ENCODE measurements at regions not wholly inside any gene's neighbourhood (a gene's known extent, or its start where the extent isn't known, plus 50 kb on each side); places are given as distances from the start of the nearest gene placed in this dataset.
"Not testable (repeated sequence)": the region's sequence is repeated elsewhere in the genome, so short reads cannot be mapped to it uniquely, and the experiment has no call there.

GRCh38 chr2:14831458-14831857, 198.9 kb downstream of the LRATD1 start:
- DNase-seq = no peak

GRCh38 chr2:14843507-14844204, 211.1 kb downstream of the LRATD1 start:
- no peak for DNase-seq

- DNase-seq = no peak
These were observed 223.2 kb downstream of the LRATD1 start for GRCh38 chr2:14855751-14856150.

GRCh38 chr2:14861181-14861580, 228.7 kb downstream of the LRATD1 start:
- no peak for DNase-seq

GRCh38 chr2:14866736-14867352, 234.3 kb downstream of the LRATD1 start:
- DNase-seq = no peak

GRCh38 chr2:14867853-14868252, 235.3 kb downstream of the LRATD1 start:
- DNase-seq = no peak

GRCh38 chr2:14872779-14873325, 240.3 kb downstream of the LRATD1 start:
- no peak for DNase-seq

GRCh38 chr2:14881651-14882327, 249.3 kb downstream of the LRATD1 start:
- no peak for DNase-seq

GRCh38 chr2:14884651-14885050, 252.1 kb downstream of the LRATD1 start:
- DNase-seq = no peak

GRCh38 chr2:14891546-14891945, 259.0 kb downstream of the LRATD1 start:
- no peak for DNase-seq

- DNase-seq = no peak
These were observed 264.0 kb downstream of the LRATD1 start for GRCh38 chr2:14896330-14897030.

- DNase-seq = no peak
These were observed 267.3 kb downstream of the LRATD1 start for GRCh38 chr2:14899621-14900414.

GRCh38 chr2:14901737-14902136, 269.2 kb downstream of the LRATD1 start:
- no peak for DNase-seq

GRCh38 chr2:14902953-14903352, 270.4 kb downstream of the LRATD1 start:
- DNase-seq = no peak

GRCh38 chr2:14903709-14904374, 271.3 kb downstream of the LRATD1 start:
- DNase-seq = peak; percentile 6

GRCh38 chr2:14904378-14904777, 271.9 kb downstream of the LRATD1 start:
- DNase-seq = not testable (repeated sequence)

- DNase-seq = no peak
These were observed 273.1 kb downstream of the LRATD1 start for GRCh38 chr2:14905571-14905970.

- no peak for DNase-seq
These were observed 274.6 kb downstream of the LRATD1 start for GRCh38 chr2:14907014-14907612.

GRCh38 chr2:14909795-14910194, 277.3 kb downstream of the LRATD1 start:
- no peak for DNase-seq

GRCh38 chr2:14910654-14911053, 278.1 kb downstream of the LRATD1 start:
- DNase-seq = no peak

- no peak for DNase-seq
These were observed 283.5 kb downstream of the LRATD1 start for GRCh38 chr2:14915983-14916382.

Measured in NCI-H226 (cell line).